ENCODE measurements at regions not wholly inside any gene's neighbourhood (a gene's known extent, or its start where the extent isn't known, plus 50 kb on each side); places are given as distances from the start of the nearest gene placed in this dataset.

GRCh38 chr2:18167871-18168270 lies 289.4 kb downstream of the KCNS3 start:
- intact Hi-C loops (cut with micrococcal nuclease; ENCODE audit: unreplicated experiment) = no loop called here
- H3K9me3 ChIP-seq (ENCODE audit: low read depth, low read length, poor library complexity, severe bottlenecking) = no peaks in the 10 kb centered on the region
- DNase-seq (ENCODE audit: low spot score) = no peak
- CTCF ChIA-PET = no interaction called here
- H3K4me3 ChIP-seq (ENCODE audit: low read depth, low read length, poor library complexity, severe bottlenecking) = no peak overlapping the region
- H3K27me3 ChIP-seq (replicated peaks; ENCODE audit: insufficient read depth, low read depth, low read length, poor library complexity) = no peaks in the 10 kb centered on the region
- no TSS peak for BruUV-seq (replicated peaks)
- no peaks in the 10 kb centered on the region for H3K36me3 ChIP-seq (ENCODE audit: insufficient read depth, low read length, poor library complexity, severe bottlenecking)
- peaks cover 38% of the 10 kb centered on the region for H3K4me1 ChIP-seq (ENCODE audit: insufficient read depth, low read length, poor library complexity, severe bottlenecking)
- POLR2A ChIA-PET (ENCODE audit: low non-redundant PET) = no interaction called here
- no peak for TF ChIP-seq EZH2 (IDR thresholded peaks at IDR 0.05; ENCODE audit: borderline replicate concordance, low read depth, low read length, poor library complexity, severe bottlenecking)
- TF ChIP-seq, protein P1, sequence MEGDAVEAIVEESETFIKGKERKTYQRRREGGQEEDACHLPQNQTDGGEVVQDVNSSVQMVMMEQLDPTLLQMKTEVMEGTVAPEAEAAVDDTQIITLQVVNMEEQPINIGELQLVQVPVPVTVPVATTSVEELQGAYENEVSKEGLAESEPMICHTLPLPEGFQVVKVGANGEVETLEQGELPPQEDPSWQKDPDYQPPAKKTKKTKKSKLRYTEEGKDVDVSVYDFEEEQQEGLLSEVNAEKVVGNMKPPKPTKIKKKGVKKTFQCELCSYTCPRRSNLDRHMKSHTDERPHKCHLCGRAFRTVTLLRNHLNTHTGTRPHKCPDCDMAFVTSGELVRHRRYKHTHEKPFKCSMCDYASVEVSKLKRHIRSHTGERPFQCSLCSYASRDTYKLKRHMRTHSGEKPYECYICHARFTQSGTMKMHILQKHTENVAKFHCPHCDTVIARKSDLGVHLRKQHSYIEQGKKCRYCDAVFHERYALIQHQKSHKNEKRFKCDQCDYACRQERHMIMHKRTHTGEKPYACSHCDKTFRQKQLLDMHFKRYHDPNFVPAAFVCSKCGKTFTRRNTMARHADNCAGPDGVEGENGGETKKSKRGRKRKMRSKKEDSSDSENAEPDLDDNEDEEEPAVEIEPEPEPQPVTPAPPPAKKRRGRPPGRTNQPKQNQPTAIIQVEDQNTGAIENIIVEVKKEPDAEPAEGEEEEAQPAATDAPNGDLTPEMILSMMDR (conservative IDR thresholded peaks at IDR 0.05; ENCODE audit: low read depth, low read length) = no peak
- no peak overlapping the region for H3K27ac ChIP-seq (ENCODE audit: low read depth, low read length, poor library complexity, severe bottlenecking)

GRCh38 chr2:18161681-18162080 lies 283.2 kb downstream of the KCNS3 start:
- no TSS peak for BruUV-seq (replicated peaks)
- no peaks in the 10 kb centered on the region for H3K27me3 ChIP-seq (replicated peaks; ENCODE audit: insufficient read depth, low read depth, low read length, poor library complexity)
- TF ChIP-seq, protein P1 (conservative IDR thresholded peaks at IDR 0.05; ENCODE audit: low read depth, low read length) = no peak
- TF ChIP-seq EZH2 (IDR thresholded peaks at IDR 0.05; ENCODE audit: borderline replicate concordance, low read depth, low read length, poor library complexity, severe bottlenecking) = no peak
- no peaks in the 10 kb centered on the region for H3K36me3 ChIP-seq (ENCODE audit: insufficient read depth, low read length, poor library complexity, severe bottlenecking)
- no peak for DNase-seq (ENCODE audit: low spot score)
- CTCF ChIA-PET = no interaction called here
- POLR2A ChIA-PET (ENCODE audit: low non-redundant PET) = no interaction called here
- H3K27ac ChIP-seq (ENCODE audit: low read depth, low read length, poor library complexity, severe bottlenecking) = no peak overlapping the region
- no peak overlapping the region for H3K4me3 ChIP-seq (ENCODE audit: low read depth, low read length, poor library complexity, severe bottlenecking)
- H3K9me3 ChIP-seq (ENCODE audit: low read depth, low read length, poor library complexity, severe bottlenecking) = no peaks in the 10 kb centered on the region
- intact Hi-C loops (cut with micrococcal nuclease; ENCODE audit: unreplicated experiment) = no loop called here
- H3K4me1 ChIP-seq (ENCODE audit: insufficient read depth, low read length, poor library complexity, severe bottlenecking) = peaks cover 26% of the 10 kb centered on the region

- Histone ChIP-seq H3K27ac (ENCODE audit: low read depth, low read length, poor library complexity, severe bottlenecking) (peak overlapping the region; percentile 86), H3K4me3 (ENCODE audit: low read depth, low read length, poor library complexity, severe bottlenecking) (no peak overlapping the region), H3K4me1 (ENCODE audit: insufficient read depth, low read length, poor library complexity, severe bottlenecking) (peaks cover 37% of the 10 kb centered on the region), H3K9me3 (ENCODE audit: low read depth, low read length, poor library complexity, severe bottlenecking) (no peaks in the 10 kb centered on the region), H3K27me3 (replicated peaks; ENCODE audit: insufficient read depth, low read depth, low read length, poor library complexity) (no peaks in the 10 kb centered on the region), H3K36me3 (ENCODE audit: insufficient read depth, low read length, poor library complexity, severe bottlenecking) (no peaks in the 10 kb centered on the region)
- no peak for TF ChIP-seq EZH2 (IDR thresholded peaks at IDR 0.05; ENCODE audit: borderline replicate concordance, low read depth, low read length, poor library complexity, severe bottlenecking)
- TF ChIP-seq, protein P1 (conservative IDR thresholded peaks at IDR 0.05; ENCODE audit: low read depth, low read length) = no peak
- peak; percentile 81 for DNase-seq (ENCODE audit: low spot score)
- no TSS peak for BruUV-seq (replicated peaks)
- ChIA-PET CTCF (interaction anchor here (0.5 kb wide), 1 partner anchor 374 kb away, joined by 3 read pairs; no protein-coding TSS in a partner anchor), POLR2A (ENCODE audit: low non-redundant PET) (no interaction called here)
- intact Hi-C loops (cut with micrococcal nuclease; ENCODE audit: unreplicated experiment) = no loop called here
These were observed 281.4 kb downstream of the KCNS3 start for GRCh38 chr2:18159896-18160295.

All from A673 (cell line).